HepG2 (cell line): ENCODE measurements at regions not wholly inside any gene's neighbourhood (a gene's known extent, or its start where the extent isn't known, plus 50 kb on each side); places are given as distances from the start of the nearest gene placed in this dataset.

Experiments
- BRCA1 ChIP-seq: sonication (generic); formaldehyde crosslinking; IDR thresholded peaks from 2 replicates; pipeline ENCODE4 v1.4.0; 2020; ENCODE audit warnings: missing genetic modification reagents
- CHCHD3 ChIP-seq: sonication (generic); formaldehyde crosslinking; IDR thresholded peaks from 2 replicates; pipeline ENCODE4 v1.8.0; 2022; ENCODE audit warnings: mild to moderate bottlenecking, missing genetic modification reagents, moderate library complexity
- MTA3 ChIP-seq: sonication (generic); formaldehyde crosslinking; IDR thresholded peaks from 2 replicates; pipeline ENCODE4 v1.4.0; 2020; ENCODE audit warnings: missing genetic modification reagents
- NFKBIZ ChIP-seq: IDR thresholded peaks from 2 replicates; pipeline ENCODE4 v1.6.1; 2018; ENCODE audit warnings: missing genetic modification reagents, missing compliant biosample characterization
- POLR2AphosphoS5 ChIP-seq: IDR thresholded peaks from 2 replicates; pipeline ENCODE4 v1.6.1; 2012; ENCODE audit warnings: low read depth, low read length
- ZNF556 ChIP-seq: sonication (generic); formaldehyde crosslinking; IDR thresholded peaks from 2 replicates; pipeline ENCODE4 v1.4.0; 2020; ENCODE audit warnings: mild to moderate bottlenecking, missing genetic modification reagents, borderline replicate concordance
- TF ChIP-seq, protein P1 (sequence below): IDR thresholded peaks from 2 replicates; pipeline ENCODE4 v1.6.1; 2012; ENCODE audit warnings: low read depth, low read length, improper control_type of control experiment

DNA sequence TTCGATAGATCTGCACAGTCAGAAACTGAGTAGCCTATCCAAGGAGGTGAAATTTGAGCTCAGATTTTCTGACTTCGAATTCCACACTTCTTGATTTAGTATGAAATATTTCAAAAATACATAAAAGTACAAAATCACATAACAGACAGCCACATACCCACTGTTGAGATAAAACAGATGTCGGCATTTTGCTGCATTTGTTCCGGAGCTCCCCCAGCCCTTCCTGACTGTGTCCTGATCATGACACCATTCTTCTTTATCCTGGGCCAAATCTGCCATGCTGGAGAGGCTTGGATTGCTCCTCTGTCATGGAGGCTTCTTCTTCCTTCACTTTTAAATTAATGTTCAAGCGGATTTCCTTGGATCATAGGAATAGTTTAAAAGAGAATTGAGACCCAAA, 124.2 kb upstream of the RBPJ start:
- TF ChIP-seq BRCA1 (CRISPR knock-in tag) (no peak), MTA3 (no peak), POLR2AphosphoS5 (no peak), CHCHD3 (CRISPR knock-in tag) (no peak), NFKBIZ (no peak), ZNF556 (CRISPR knock-in tag) (no peak)
- TF ChIP-seq, protein P1, sequence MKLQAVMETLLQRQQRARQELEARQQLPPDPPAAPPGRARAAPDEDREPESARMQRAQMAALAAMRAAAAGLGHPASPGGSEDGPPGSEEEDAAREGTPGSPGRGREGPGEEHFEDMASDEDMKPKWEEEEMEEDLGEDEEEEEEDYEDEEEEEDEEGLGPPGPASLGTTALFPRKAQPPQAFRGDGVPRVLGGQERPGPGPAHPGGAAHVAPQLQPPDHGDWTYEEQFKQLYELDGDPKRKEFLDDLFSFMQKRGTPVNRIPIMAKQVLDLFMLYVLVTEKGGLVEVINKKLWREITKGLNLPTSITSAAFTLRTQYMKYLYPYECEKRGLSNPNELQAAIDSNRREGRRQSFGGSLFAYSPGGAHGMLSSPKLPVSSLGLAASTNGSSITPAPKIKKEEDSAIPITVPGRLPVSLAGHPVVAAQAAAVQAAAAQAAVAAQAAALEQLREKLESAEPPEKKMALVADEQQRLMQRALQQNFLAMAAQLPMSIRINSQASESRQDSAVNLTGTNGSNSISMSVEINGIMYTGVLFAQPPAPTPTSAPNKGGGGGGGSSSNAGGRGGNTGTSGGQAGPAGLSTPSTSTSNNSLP: no peak
